Stomach (tissue), 4 donors: ENCODE measurements at regions not wholly inside any gene's neighbourhood (a gene's known extent, or its start where the extent isn't known, plus 50 kb on each side); places are given as distances from the start of the nearest gene placed in this dataset.

ENCODE experiments used
- CTCF ChIP-seq, 7 experiments: fragments of 450-650 bp in 4 of 7; fragments of 200-600 bp in 3 of 7; sonication (generic) in 3 of 7; IDR thresholded peaks; one replicate each; pipeline ENCODE4 v1.5.1; 2016 to 2019; ENCODE audit warnings: antibody characterized with exemption in 7 of 7, control low read depth in 2 of 7, mild to moderate bottlenecking in 1 of 7
- POLR2AphosphoS5 ChIP-seq, 3 donors: sonication (generic); formaldehyde crosslinking; IDR thresholded peaks; one replicate each; pipeline ENCODE4 v1.6.1; 2016; ENCODE audit warnings: antibody characterized with exemption in 3 of 3

- TF ChIP-seq CTCF (IDR thresholded peaks at IDR 0.05), result no peak
- no peak for TF ChIP-seq POLR2AphosphoS5 (IDR thresholded peaks at IDR 0.05)
Measured at GRCh38 chr10:61050120-61050745, 106.2 kb upstream of the RHOBTB1 start.
